ENCODE measurements at regions not wholly inside any gene's neighbourhood (a gene's known extent, or its start where the extent isn't known, plus 50 kb on each side); places are given as distances from the start of the nearest gene placed in this dataset.
A peak's percentile ranks its signal among the peaks of the same experiment; 100 is the strongest.

DNA sequence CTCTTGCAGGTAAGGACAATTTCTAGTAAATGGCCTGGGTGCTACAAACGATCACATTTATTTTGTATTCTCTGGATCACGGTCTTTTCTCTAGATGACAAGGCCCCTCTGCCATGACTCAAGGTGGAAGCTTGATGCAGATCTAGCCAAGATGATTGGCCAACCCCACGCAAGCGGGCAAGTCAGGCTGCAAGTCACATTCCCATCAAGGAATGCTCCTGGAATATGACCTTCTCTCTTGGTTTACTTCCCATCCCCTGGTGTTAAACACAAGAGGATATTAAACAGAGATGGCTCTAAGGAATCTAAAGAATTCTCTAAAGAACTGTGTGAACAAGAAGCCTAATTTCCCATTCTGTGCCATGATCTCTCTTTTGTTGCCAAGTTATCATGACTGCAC, 97.3 kb upstream of the SERPINE2 start:
- Mint-ChIP-seq H3K27ac (no peak overlapping the region), H3K36me3 (ENCODE audit: insufficient read depth) (no peaks in the 10 kb centered on the region), H3K4me3 (ENCODE audit: low read depth) (no peak overlapping the region), H3K9me3 (ENCODE audit: low read depth) (peaks cover 4% of the 10 kb centered on the region), H3K4me1 (ENCODE audit: low read depth) (no peaks in the 10 kb centered on the region), H3K27me3 (no peaks in the 10 kb centered on the region)
- DNase-seq (ENCODE audit: low spot score, unreplicated experiment): no peak
- TF ChIP-seq, protein P1, sequence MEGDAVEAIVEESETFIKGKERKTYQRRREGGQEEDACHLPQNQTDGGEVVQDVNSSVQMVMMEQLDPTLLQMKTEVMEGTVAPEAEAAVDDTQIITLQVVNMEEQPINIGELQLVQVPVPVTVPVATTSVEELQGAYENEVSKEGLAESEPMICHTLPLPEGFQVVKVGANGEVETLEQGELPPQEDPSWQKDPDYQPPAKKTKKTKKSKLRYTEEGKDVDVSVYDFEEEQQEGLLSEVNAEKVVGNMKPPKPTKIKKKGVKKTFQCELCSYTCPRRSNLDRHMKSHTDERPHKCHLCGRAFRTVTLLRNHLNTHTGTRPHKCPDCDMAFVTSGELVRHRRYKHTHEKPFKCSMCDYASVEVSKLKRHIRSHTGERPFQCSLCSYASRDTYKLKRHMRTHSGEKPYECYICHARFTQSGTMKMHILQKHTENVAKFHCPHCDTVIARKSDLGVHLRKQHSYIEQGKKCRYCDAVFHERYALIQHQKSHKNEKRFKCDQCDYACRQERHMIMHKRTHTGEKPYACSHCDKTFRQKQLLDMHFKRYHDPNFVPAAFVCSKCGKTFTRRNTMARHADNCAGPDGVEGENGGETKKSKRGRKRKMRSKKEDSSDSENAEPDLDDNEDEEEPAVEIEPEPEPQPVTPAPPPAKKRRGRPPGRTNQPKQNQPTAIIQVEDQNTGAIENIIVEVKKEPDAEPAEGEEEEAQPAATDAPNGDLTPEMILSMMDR (IDR thresholded peaks at IDR 0.05; ENCODE audit: unreplicated experiment): no peak

DNA sequence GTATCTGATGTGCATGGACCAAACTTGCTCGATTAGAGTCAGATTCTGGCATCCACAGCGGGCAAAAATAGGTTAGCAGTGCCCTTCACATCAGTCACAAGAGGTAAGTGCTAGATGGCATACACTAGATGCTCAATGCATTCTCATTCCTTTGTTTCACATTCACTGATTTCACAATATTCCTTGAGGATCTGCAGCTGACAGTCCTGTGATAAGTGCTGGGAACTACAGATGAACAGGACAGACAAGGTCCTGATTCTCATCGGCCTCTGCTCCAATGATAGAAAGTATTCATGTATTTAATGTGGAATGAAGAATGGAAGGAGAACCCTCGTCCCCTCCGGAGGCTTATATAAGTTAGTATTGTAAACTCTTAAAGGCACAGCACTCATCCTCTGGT, 96.8 kb upstream of the SERPINE2 start:
- H3K4me1 Mint-ChIP-seq (ENCODE audit: low read depth): no peaks in the 10 kb centered on the region
- TF ChIP-seq, protein P1 (IDR thresholded peaks at IDR 0.05; ENCODE audit: unreplicated experiment): no peak
- no peaks in the 10 kb centered on the region for H3K36me3 Mint-ChIP-seq (ENCODE audit: insufficient read depth)
- H3K9me3 Mint-ChIP-seq (ENCODE audit: low read depth): peaks cover 4% of the 10 kb centered on the region
- no peak overlapping the region for H3K27ac Mint-ChIP-seq
- DNase-seq (ENCODE audit: low spot score, unreplicated experiment): no peak
- H3K4me3 Mint-ChIP-seq (ENCODE audit: low read depth): no peak overlapping the region
- no peaks in the 10 kb centered on the region for H3K27me3 Mint-ChIP-seq

DNA sequence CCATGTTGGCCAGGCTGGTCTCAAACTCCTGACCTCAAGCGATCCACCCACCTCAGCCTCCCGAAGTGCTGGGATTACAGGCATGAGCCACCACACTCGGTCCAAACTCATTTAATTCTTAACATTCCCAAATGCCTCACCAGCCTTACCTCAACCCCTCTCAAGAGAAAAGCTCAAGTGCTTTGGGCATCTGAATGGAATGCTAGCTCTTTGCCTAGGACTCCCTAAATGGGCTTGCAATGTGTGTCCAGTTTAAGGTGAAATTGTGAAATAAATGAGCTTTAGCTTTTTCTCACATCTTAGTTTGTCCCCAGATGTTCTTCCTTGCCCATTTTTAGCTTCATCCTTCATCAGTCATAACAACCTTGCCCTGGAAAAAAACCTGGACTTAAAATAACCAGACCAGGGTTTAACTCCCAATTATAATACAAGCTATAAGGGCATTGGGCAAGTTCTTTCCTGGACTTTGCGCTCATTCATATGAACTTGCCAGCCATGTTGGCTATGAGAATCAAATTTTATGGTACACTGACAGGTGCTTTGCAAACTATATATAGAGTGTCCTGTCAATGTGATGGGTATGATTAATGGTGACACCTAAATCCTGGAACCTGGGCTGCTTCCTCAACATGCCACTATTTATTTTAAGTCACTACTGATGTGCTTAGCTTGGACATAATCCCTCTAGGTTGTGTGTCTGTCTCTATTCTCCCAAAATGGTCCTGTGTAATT, 95.1 kb upstream of the SERPINE2 start:
- H3K27me3 Mint-ChIP-seq: no peaks in the 10 kb centered on the region
- H3K36me3 Mint-ChIP-seq (ENCODE audit: insufficient read depth): no peaks in the 10 kb centered on the region
- no peaks in the 10 kb centered on the region for H3K4me1 Mint-ChIP-seq (ENCODE audit: low read depth)
- peaks cover 4% of the 10 kb centered on the region for H3K9me3 Mint-ChIP-seq (ENCODE audit: low read depth)
- H3K27ac Mint-ChIP-seq: no peak overlapping the region
- DNase-seq (ENCODE audit: low spot score, unreplicated experiment): no peak
- TF ChIP-seq, protein P1 (IDR thresholded peaks at IDR 0.05; ENCODE audit: unreplicated experiment): no peak
- no peak overlapping the region for H3K4me3 Mint-ChIP-seq (ENCODE audit: low read depth)

DNA sequence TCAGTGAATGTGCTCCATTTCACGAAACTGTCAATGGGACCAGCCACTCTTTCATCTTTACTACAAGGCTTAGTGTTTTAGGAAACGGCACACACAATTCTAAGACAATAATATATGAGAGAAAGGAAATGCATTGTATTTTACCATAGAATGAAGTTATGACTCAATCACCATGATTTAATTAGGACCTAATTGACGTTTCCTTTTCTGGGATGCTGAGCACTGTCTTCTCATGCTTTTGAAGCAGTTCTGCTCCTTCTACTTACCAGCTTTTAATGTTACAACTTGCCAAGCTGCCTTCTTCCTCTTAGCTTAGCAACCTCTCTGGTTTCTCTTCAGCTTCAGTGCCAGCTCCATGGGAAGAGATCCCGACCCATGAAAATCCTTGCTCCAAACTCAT, 94.3 kb upstream of the SERPINE2 start:
- no peak overlapping the region for H3K4me3 Mint-ChIP-seq (ENCODE audit: low read depth)
- H3K9me3 Mint-ChIP-seq (ENCODE audit: low read depth): no peaks in the 10 kb centered on the region
- no peak for DNase-seq (ENCODE audit: low spot score, unreplicated experiment)
- no peaks in the 10 kb centered on the region for H3K4me1 Mint-ChIP-seq (ENCODE audit: low read depth)
- no peaks in the 10 kb centered on the region for H3K27me3 Mint-ChIP-seq
- H3K36me3 Mint-ChIP-seq (ENCODE audit: insufficient read depth): no peaks in the 10 kb centered on the region
- H3K27ac Mint-ChIP-seq: no peak overlapping the region
- TF ChIP-seq, protein P1 (IDR thresholded peaks at IDR 0.05; ENCODE audit: unreplicated experiment): no peak

DNA sequence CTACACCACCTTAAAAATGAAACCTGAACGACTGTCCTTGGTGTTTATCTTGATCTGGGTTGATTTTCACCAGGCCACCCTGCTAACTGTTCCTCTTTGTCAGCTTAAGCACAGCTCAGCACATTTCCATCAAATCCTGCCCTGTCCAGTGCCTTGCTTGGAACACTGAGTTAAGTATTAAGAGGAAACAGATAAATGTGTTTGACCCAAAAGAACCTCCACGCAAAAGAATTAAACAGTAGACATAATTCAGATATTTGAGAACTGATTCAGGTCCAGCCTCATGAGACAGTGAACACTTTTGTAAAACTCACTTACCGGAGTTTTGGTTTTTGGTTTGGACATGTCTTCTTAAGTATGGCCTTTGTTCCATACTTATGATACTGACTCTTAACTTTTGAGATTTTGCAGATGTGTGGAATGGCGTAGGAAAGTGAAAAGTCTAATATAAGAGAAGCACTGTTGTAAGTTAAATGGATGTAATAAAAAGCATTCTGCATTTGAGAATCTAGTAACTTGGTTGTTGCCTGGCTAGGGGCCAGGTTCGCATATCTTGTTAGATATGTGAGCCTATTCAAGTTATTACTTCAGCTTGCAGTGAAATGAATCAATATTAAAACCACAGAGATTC, 88.9 kb upstream of the SERPINE2 start:
- TF ChIP-seq, protein P1 (IDR thresholded peaks at IDR 0.05; ENCODE audit: unreplicated experiment): no peak
- no peaks in the 10 kb centered on the region for H3K27me3 Mint-ChIP-seq
- no peak overlapping the region for H3K4me3 Mint-ChIP-seq (ENCODE audit: low read depth)
- no peaks in the 10 kb centered on the region for H3K9me3 Mint-ChIP-seq (ENCODE audit: low read depth)
- peaks cover 2% of the 10 kb centered on the region for H3K4me1 Mint-ChIP-seq (ENCODE audit: low read depth)
- H3K27ac Mint-ChIP-seq: peak overlapping the region; percentile 21
- no peak for DNase-seq (ENCODE audit: low spot score, unreplicated experiment)
- H3K36me3 Mint-ChIP-seq (ENCODE audit: insufficient read depth): no peaks in the 10 kb centered on the region

Measured in progenitor cell of endocrine pancreas (in vitro differentiated cells).